H9 (cell line): ENCODE measurements at regions not wholly inside any gene's neighbourhood (a gene's known extent, or its start where the extent isn't known, plus 50 kb on each side); places are given as distances from the start of the nearest gene placed in this dataset.

Source experiments
- DNase-seq: peaks from one replicate; pipeline ENCODE4 v3.0.0-alpha.2; 2017
- H2AFZ ChIP-seq: one replicate; pipeline ENCODE4 v1.6.1; 2013; ENCODE audit warnings: mild to moderate bottlenecking, low read length, control low read depth, moderate library complexity
- H2AK5ac ChIP-seq: 2 replicates; pipeline ENCODE4 v1.6.1; 2013; ENCODE audit warnings: low read length, control low read depth, mixed read lengths; ENCODE audit not compliant: insufficient read length
- H2BK120ac ChIP-seq: one replicate; pipeline ENCODE4 v1.6.1; 2013; ENCODE audit warnings: low read depth, mild to moderate bottlenecking, low read length, control low read depth, inconsistent platforms; ENCODE audit not compliant: poor library complexity, severe bottlenecking
- H2BK12ac ChIP-seq: 2 replicates; pipeline ENCODE4 v1.6.1; 2013; ENCODE audit warnings: low read length, control low read depth, mixed read lengths, low read depth; ENCODE audit not compliant: insufficient read length
- H2BK15ac ChIP-seq: 2 replicates; pipeline ENCODE4 v1.6.1; 2013; ENCODE audit warnings: low read depth, low read length, control low read depth
- H2BK20ac ChIP-seq: one replicate; pipeline ENCODE4 v1.6.1; 2013; ENCODE audit warnings: low read depth, mild to moderate bottlenecking, low read length, control low read depth, inconsistent platforms; ENCODE audit not compliant: poor library complexity, severe bottlenecking
- H2BK5ac ChIP-seq: 2 replicates; pipeline ENCODE4 v1.6.1; 2013; ENCODE audit warnings: low read length, control low read depth, mixed read lengths; ENCODE audit not compliant: insufficient read length
- H3K14ac ChIP-seq: 2 replicates; pipeline ENCODE4 v1.6.1; 2013; ENCODE audit warnings: low read length, control low read depth; ENCODE audit not compliant: insufficient read depth
- H3K18ac ChIP-seq: 2 replicates; pipeline ENCODE4 v1.6.1; 2013; ENCODE audit warnings: low read depth, mild to moderate bottlenecking, mixed read lengths, low read length, control low read depth; ENCODE audit not compliant: insufficient read length
- H3K23ac ChIP-seq: 2 replicates; pipeline ENCODE4 v1.6.1; 2013; ENCODE audit warnings: low read length, control low read depth, mixed read lengths, low read depth; ENCODE audit not compliant: insufficient read length
- H3K23me2 ChIP-seq: 2 replicates; pipeline ENCODE4 v1.6.1; 2013; ENCODE audit warnings: low read depth, mild to moderate bottlenecking, mixed read lengths, low read length, control low read depth; ENCODE audit not compliant: insufficient read length, poor library complexity, severe bottlenecking
- H3K27ac ChIP-seq: 2 replicates; pipeline ENCODE4 v1.5.1; 2013; ENCODE audit warnings: low read length, control low read depth, mixed read lengths, low read depth; ENCODE audit not compliant: insufficient read length
- H3K27me3 ChIP-seq: 2 replicates; pipeline ENCODE4 v1.6.1; 2013; ENCODE audit warnings: low read length, control low read depth, inconsistent platforms; ENCODE audit not compliant: insufficient read depth
- H3K4ac ChIP-seq: 2 replicates; pipeline ENCODE4 v1.6.1; 2013; ENCODE audit warnings: low read depth, mild to moderate bottlenecking, control low read depth, inconsistent platforms, low read length, moderate library complexity
- H3K4me1 ChIP-seq: 2 replicates; pipeline ENCODE4 v1.6.1; 2013; ENCODE audit warnings: low read length, control low read depth, inconsistent platforms; ENCODE audit not compliant: insufficient read depth
- H3K4me2 ChIP-seq: 2 replicates; pipeline ENCODE4 v1.6.1; 2013; ENCODE audit warnings: low read length, control low read depth, mixed read lengths; ENCODE audit not compliant: insufficient read length, insufficient read depth
- H3K56ac ChIP-seq: 2 replicates; pipeline ENCODE4 v1.6.1; 2013; ENCODE audit warnings: low read depth, mild to moderate bottlenecking, mixed read lengths, low read length, control low read depth; ENCODE audit not compliant: insufficient read length
- H3K79me1 ChIP-seq: 2 replicates; pipeline ENCODE4 v1.6.1; 2013; ENCODE audit warnings: low read depth, mild to moderate bottlenecking, moderate library complexity, low read length, control low read depth, inconsistent platforms; ENCODE audit not compliant: insufficient read depth, poor library complexity, severe bottlenecking
- H3K79me2 ChIP-seq: 2 replicates; pipeline ENCODE4 v1.6.1; 2013; ENCODE audit warnings: low read length, control low read depth, inconsistent platforms; ENCODE audit not compliant: insufficient read depth
- H3K9ac ChIP-seq: 2 replicates; pipeline ENCODE4 v1.6.1; 2013; ENCODE audit warnings: low read length, control low read depth, mixed read lengths; ENCODE audit not compliant: insufficient read length; ENCODE audit errors: extremely low read depth
- H3K9me3 ChIP-seq: one replicate; pipeline ENCODE4 v1.6.1; 2013; ENCODE audit warnings: low read depth, low read length, inconsistent platforms; ENCODE audit not compliant: control insufficient read depth
- H3T11ph ChIP-seq: one replicate; pipeline ENCODE4 v1.6.1; 2013; ENCODE audit warnings: mild to moderate bottlenecking, low read length, control low read depth, inconsistent platforms
- H4K20me1 ChIP-seq: one replicate; pipeline ENCODE4 v1.6.1; 2013; ENCODE audit not compliant: control insufficient read depth, insufficient read length, insufficient read depth
- H4K5ac ChIP-seq: 2 replicates; pipeline ENCODE4 v1.6.1; 2013; ENCODE audit warnings: low read depth, mild to moderate bottlenecking, mixed read lengths, low read length, control low read depth; ENCODE audit not compliant: insufficient read length
- H4K8ac ChIP-seq: replicated peaks from 2 replicates; pipeline ENCODE4 v1.6.1; 2013; ENCODE audit warnings: low read length, control low read depth, mixed read lengths, low read depth; ENCODE audit not compliant: insufficient read length
- H4K91ac ChIP-seq: 2 replicates; pipeline ENCODE4 v1.6.1; 2013; ENCODE audit warnings: low read depth, mild to moderate bottlenecking, moderate library complexity, mixed read lengths, low read length, control low read depth; ENCODE audit not compliant: insufficient read length
- H3K27ac Mint-ChIP-seq, 3 experiments: 2 replicates in 2 of 3; 3 replicates in 1 of 3; pipeline ENCODE4 v1.8.0; 2020 to 2021; ENCODE audit warnings: mixed read lengths in 3 of 3, mild to moderate bottlenecking in 1 of 3, moderate library complexity in 1 of 3
- H3K27me3 Mint-ChIP-seq: 2 replicates; pipeline ENCODE4 v1.8.0; 2021; ENCODE audit warnings: low read depth, mild to moderate bottlenecking, moderate library complexity, mixed read lengths
- H3K36me3 Mint-ChIP-seq, 3 experiments: 2 replicates in 2 of 3; 3 replicates in 1 of 3; pipeline ENCODE4 v1.8.0; 2020 to 2021; ENCODE audit warnings: low read depth in 3 of 3, mixed read lengths in 3 of 3; ENCODE audit not compliant: insufficient read depth in 1 of 3
- H3K4me1 Mint-ChIP-seq, 2 experiments: 2 replicates each; pipeline ENCODE4 v1.8.0; 2020; ENCODE audit warnings: mixed read lengths in 2 of 2
- H3K4me3 Mint-ChIP-seq, 2 experiments: 2 replicates in 1 of 2; 3 replicates in 1 of 2; pipeline ENCODE4 v1.8.0; 2020 to 2021; ENCODE audit warnings: mild to moderate bottlenecking in 2 of 2, mixed read lengths in 2 of 2, moderate library complexity in 1 of 2
- H3K9me3 Mint-ChIP-seq, 2 experiments: 2 replicates in 1 of 2; 3 replicates in 1 of 2; pipeline ENCODE4 v1.8.0; 2020; ENCODE audit warnings: mild to moderate bottlenecking in 2 of 2, mixed read lengths in 2 of 2, moderate library complexity in 1 of 2
- WGBS: extraction: QIAGEN DNeasy Blood & Tissue Kit; methylation state at CpG from one replicate; pipeline ENCODE4 v1.1.7; 2013; ENCODE audit warnings: missing lambda C conversion rate, low lambda C conversion rate, mixed read lengths; ENCODE audit not compliant: insufficient read length; ENCODE audit errors: extremely low coverage; 5-methylcytosine and 5-hydroxymethylcytosine counted together
- TF ChIP-seq, protein P1 (sequence below): fragments of 200-600 bp; sonication (generic); conservative IDR thresholded peaks from 3 replicates; pipeline ENCODE4 v1.8.0; 2021; ENCODE audit warnings: antibody characterized with exemption, mild to moderate bottlenecking

DNA sequence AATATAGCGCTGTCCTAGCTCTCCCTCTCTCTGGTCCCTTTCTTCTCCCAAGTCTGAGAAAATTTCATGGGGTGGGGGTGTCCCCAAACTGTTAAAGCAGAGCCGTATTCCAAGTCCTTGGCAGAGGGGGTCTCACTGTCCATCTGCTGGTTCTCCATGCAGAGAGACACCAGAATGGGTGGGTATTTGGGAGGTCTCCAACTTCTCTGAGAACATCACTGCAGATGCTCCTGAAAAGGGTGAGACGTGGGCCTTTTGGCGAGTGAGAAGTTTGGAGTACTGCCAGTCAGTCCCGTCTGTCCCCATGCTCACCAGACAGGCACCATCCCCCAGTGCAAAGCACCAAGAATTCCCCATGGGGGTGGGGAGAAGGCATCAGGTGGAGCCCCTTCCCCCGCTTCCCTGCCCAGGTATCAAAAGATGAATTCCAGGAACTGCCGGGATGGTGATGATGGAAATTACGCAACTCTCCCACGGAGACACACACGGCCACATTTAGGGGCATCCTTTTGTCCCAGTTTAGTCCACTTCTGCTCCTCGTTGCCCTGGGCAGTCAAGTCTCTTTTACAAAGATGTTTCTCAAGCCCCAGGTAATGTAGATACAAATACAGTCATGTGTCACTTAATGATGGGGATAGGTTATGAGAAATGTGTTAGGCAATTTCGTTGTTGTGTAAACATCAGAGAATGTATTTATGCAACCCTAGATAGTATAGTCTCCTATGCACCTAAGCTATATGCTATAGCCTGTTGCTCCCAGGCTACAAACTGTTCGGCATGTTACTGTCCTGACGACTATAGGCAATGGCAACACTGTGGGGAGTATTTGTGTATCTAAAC, 73.4 kb upstream of the SRSF6 start:
- TF ChIP-seq, protein P1, sequence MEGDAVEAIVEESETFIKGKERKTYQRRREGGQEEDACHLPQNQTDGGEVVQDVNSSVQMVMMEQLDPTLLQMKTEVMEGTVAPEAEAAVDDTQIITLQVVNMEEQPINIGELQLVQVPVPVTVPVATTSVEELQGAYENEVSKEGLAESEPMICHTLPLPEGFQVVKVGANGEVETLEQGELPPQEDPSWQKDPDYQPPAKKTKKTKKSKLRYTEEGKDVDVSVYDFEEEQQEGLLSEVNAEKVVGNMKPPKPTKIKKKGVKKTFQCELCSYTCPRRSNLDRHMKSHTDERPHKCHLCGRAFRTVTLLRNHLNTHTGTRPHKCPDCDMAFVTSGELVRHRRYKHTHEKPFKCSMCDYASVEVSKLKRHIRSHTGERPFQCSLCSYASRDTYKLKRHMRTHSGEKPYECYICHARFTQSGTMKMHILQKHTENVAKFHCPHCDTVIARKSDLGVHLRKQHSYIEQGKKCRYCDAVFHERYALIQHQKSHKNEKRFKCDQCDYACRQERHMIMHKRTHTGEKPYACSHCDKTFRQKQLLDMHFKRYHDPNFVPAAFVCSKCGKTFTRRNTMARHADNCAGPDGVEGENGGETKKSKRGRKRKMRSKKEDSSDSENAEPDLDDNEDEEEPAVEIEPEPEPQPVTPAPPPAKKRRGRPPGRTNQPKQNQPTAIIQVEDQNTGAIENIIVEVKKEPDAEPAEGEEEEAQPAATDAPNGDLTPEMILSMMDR, result no peak
- no peak overlapping the region for H3K9ac ChIP-seq
- no peak for DNase-seq
- WGBS, result no CpG with 5 or more reads among the region's 14 CpGs
- Mint-ChIP-seq H3K4me3 (no peak overlapping the region), H3K36me3 (no peaks in the 10 kb centered on the region; a peak in 1 of 7 replicates), H3K27me3 (peaks cover 18% of the 10 kb centered on the region), H3K27ac (no peak overlapping the region), H3K9me3 (no peaks in the 10 kb centered on the region; a peak in 1 of 5 replicates), H3K4me1 (peaks cover 0 to 5% of the 10 kb centered on the region in 2 experiments; a peak in 1 of 4 replicates)
- H3K14ac ChIP-seq, result no peak overlapping the region
- H4K8ac ChIP-seq, result no peak overlapping the region
- no peaks in the 10 kb centered on the region for H4K20me1 ChIP-seq
- H4K91ac ChIP-seq, result no peak overlapping the region
- H3T11ph ChIP-seq, result no peak overlapping the region
- H2BK20ac ChIP-seq, result no peak overlapping the region
- no peak overlapping the region for H3K56ac ChIP-seq
- no peak overlapping the region for H3K18ac ChIP-seq
- H3K4me2 ChIP-seq, result no peak overlapping the region
- H3K27me3 ChIP-seq, result no peaks in the 10 kb centered on the region
- H3K79me1 ChIP-seq, result no peaks in the 10 kb centered on the region
- H2AK5ac ChIP-seq, result no peak overlapping the region
- H4K5ac ChIP-seq, result no peak overlapping the region
- no peaks in the 10 kb centered on the region for H3K79me2 ChIP-seq
- H3K4me1 ChIP-seq, result no peaks in the 10 kb centered on the region
- H3K23me2 ChIP-seq, result no peaks in the 10 kb centered on the region
- no peak overlapping the region for H2AFZ ChIP-seq
- no peak overlapping the region for H3K27ac ChIP-seq
- no peak overlapping the region for H2BK12ac ChIP-seq
- H2BK15ac ChIP-seq, result no peak overlapping the region
- H2BK5ac ChIP-seq, result no peak overlapping the region
- H2BK120ac ChIP-seq, result no peak overlapping the region
- no peak overlapping the region for H3K23ac ChIP-seq
- no peak overlapping the region for H3K4ac ChIP-seq
- no peaks in the 10 kb centered on the region for H3K9me3 ChIP-seq
